ENCODE measurements at regions not wholly inside any gene's neighbourhood (a gene's known extent, or its start where the extent isn't known, plus 50 kb on each side); places are given as distances from the start of the nearest gene placed in this dataset.

GRCh38 chr12:5251092-5251491 lies 180.8 kb upstream of the NTF3 start:
- Histone ChIP-seq H3K4me3 (no peak overlapping the region), H3K9ac (no peak overlapping the region), H3K4me1 (peaks cover 29% of the 10 kb centered on the region), H3K79me2 (ENCODE audit: low read depth) (no peaks in the 10 kb centered on the region), H3K9me3 (ENCODE audit: low read depth) (no peaks in the 10 kb centered on the region), H3K4me2 (no peak overlapping the region), H3K36me3 (no peaks in the 10 kb centered on the region), H3K27ac (no peak overlapping the region), H3F3A (ENCODE audit: low read depth) (peaks cover 6% of the 10 kb centered on the region), H2AFZ (replicated peaks) (no peak overlapping the region), H4K20me1 (ENCODE audit: low read depth) (no peaks in the 10 kb centered on the region), H3K27me3 (no peaks in the 10 kb centered on the region)
- no peak overlapping the region for H3K27ac Mint-ChIP-seq
- peaks cover 3% of the 10 kb centered on the region for H3K4me1 Mint-ChIP-seq
- no peak overlapping the region for H3K4me3 Mint-ChIP-seq
- DNase-seq (ENCODE audit: low spot score) = no peak
- H3K27me3 Mint-ChIP-seq (ENCODE audit: insufficient read depth, low read depth) = no peaks in the 10 kb centered on the region
- H3K9me3 Mint-ChIP-seq = no peaks in the 10 kb centered on the region
- no peaks in the 10 kb centered on the region for H3K36me3 Mint-ChIP-seq
- TF ChIP-seq, protein P1, sequence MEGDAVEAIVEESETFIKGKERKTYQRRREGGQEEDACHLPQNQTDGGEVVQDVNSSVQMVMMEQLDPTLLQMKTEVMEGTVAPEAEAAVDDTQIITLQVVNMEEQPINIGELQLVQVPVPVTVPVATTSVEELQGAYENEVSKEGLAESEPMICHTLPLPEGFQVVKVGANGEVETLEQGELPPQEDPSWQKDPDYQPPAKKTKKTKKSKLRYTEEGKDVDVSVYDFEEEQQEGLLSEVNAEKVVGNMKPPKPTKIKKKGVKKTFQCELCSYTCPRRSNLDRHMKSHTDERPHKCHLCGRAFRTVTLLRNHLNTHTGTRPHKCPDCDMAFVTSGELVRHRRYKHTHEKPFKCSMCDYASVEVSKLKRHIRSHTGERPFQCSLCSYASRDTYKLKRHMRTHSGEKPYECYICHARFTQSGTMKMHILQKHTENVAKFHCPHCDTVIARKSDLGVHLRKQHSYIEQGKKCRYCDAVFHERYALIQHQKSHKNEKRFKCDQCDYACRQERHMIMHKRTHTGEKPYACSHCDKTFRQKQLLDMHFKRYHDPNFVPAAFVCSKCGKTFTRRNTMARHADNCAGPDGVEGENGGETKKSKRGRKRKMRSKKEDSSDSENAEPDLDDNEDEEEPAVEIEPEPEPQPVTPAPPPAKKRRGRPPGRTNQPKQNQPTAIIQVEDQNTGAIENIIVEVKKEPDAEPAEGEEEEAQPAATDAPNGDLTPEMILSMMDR (IDR thresholded peaks at IDR 0.05) = no peak
- TF ChIP-seq EZH2 (IDR thresholded peaks at IDR 0.05) = no peak
- no peak for TF ChIP-seq EZH2phosphoT487 (IDR thresholded peaks at IDR 0.05)

GRCh38 chr12:5251786-5252185 lies 180.1 kb upstream of the NTF3 start:
- Histone ChIP-seq H3K4me2 (no peak overlapping the region), H3K9me3 (ENCODE audit: low read depth) (no peaks in the 10 kb centered on the region), H3F3A (ENCODE audit: low read depth) (no peaks in the 10 kb centered on the region), H3K27me3 (no peaks in the 10 kb centered on the region), H3K36me3 (no peaks in the 10 kb centered on the region), H3K27ac (no peak overlapping the region), H3K9ac (no peak overlapping the region), H3K79me2 (ENCODE audit: low read depth) (no peaks in the 10 kb centered on the region), H3K4me3 (no peak overlapping the region), H3K4me1 (peaks cover 22% of the 10 kb centered on the region), H2AFZ (replicated peaks) (no peak overlapping the region), H4K20me1 (ENCODE audit: low read depth) (no peaks in the 10 kb centered on the region)
- no peak for TF ChIP-seq EZH2 (IDR thresholded peaks at IDR 0.05)
- no peak for TF ChIP-seq EZH2phosphoT487 (IDR thresholded peaks at IDR 0.05)
- TF ChIP-seq, protein P1 (IDR thresholded peaks at IDR 0.05) = no peak
- no peaks in the 10 kb centered on the region for H3K9me3 Mint-ChIP-seq
- H3K4me1 Mint-ChIP-seq = no peaks in the 10 kb centered on the region
- no peak overlapping the region for H3K27ac Mint-ChIP-seq
- no peak for DNase-seq (ENCODE audit: low spot score)
- no peaks in the 10 kb centered on the region for H3K27me3 Mint-ChIP-seq (ENCODE audit: insufficient read depth, low read depth)
- H3K4me3 Mint-ChIP-seq = no peak overlapping the region
- no peaks in the 10 kb centered on the region for H3K36me3 Mint-ChIP-seq

- Histone ChIP-seq H4K20me1 (ENCODE audit: low read depth) (no peaks in the 10 kb centered on the region), H3K79me2 (ENCODE audit: low read depth) (no peaks in the 10 kb centered on the region)
- H3K27ac Mint-ChIP-seq = no peak overlapping the region
Observed at GRCh38 chr12:5254703-5255102, 177.2 kb upstream of the NTF3 start.

More at GRCh38 chr12:5254703-5255102, 177.2 kb upstream of the NTF3 start:
- DNase-seq (ENCODE audit: low spot score) = peak; percentile 54
- TF ChIP-seq EZH2 (IDR thresholded peaks at IDR 0.05) (no peak), EZH2phosphoT487 (IDR thresholded peaks at IDR 0.05) (no peak)
- TF ChIP-seq, protein P1 (IDR thresholded peaks at IDR 0.05) = no peak
- no peak overlapping the region for H3K4me3 Mint-ChIP-seq
- H3K36me3 ChIP-seq = no peaks in the 10 kb centered on the region
- H3K27me3 ChIP-seq = no peaks in the 10 kb centered on the region
- H3K36me3 Mint-ChIP-seq = no peaks in the 10 kb centered on the region
- peaks cover 29% of the 10 kb centered on the region for H3K4me1 ChIP-seq
- H3K4me1 Mint-ChIP-seq = peaks cover 9% of the 10 kb centered on the region
- no peaks in the 10 kb centered on the region for H3K9me3 ChIP-seq (ENCODE audit: low read depth)
- peak overlapping the region; percentile 97 for H2AFZ ChIP-seq (replicated peaks)
- no peak overlapping the region for H3K9ac ChIP-seq
- no peak overlapping the region for H3K4me3 ChIP-seq
- H3K27ac ChIP-seq = no peak overlapping the region
- H3K27me3 Mint-ChIP-seq (ENCODE audit: insufficient read depth, low read depth) = no peaks in the 10 kb centered on the region
- H3F3A ChIP-seq (ENCODE audit: low read depth) = no peaks in the 10 kb centered on the region
- H3K4me2 ChIP-seq = peak overlapping the region; percentile 56
- no peaks in the 10 kb centered on the region for H3K9me3 Mint-ChIP-seq
